ENCODE measurements at regions not wholly inside any gene's neighbourhood (a gene's known extent, or its start where the extent isn't known, plus 50 kb on each side); places are given as distances from the start of the nearest gene placed in this dataset.

DNA sequence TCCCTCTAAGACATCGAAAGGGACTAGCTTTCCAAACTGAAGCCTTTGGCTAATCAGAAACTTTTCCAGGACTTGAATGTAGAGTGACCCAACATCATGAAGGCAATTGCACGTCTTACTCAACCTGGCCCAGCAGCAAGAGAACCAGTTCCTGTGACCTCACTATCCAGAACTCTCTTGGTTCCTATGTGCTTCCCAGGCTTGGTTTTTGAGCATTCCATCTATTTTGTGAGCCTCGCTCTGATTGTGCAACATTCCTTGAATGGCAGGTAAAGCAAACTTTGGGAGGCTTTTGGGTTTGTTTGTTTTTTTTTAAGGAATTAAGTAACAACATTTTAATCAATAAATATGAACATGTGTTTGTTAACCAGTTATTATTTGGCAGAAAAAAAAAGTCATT, 183.6 kb upstream of the EGLN3 start:
- TF ChIP-seq, protein P1, sequence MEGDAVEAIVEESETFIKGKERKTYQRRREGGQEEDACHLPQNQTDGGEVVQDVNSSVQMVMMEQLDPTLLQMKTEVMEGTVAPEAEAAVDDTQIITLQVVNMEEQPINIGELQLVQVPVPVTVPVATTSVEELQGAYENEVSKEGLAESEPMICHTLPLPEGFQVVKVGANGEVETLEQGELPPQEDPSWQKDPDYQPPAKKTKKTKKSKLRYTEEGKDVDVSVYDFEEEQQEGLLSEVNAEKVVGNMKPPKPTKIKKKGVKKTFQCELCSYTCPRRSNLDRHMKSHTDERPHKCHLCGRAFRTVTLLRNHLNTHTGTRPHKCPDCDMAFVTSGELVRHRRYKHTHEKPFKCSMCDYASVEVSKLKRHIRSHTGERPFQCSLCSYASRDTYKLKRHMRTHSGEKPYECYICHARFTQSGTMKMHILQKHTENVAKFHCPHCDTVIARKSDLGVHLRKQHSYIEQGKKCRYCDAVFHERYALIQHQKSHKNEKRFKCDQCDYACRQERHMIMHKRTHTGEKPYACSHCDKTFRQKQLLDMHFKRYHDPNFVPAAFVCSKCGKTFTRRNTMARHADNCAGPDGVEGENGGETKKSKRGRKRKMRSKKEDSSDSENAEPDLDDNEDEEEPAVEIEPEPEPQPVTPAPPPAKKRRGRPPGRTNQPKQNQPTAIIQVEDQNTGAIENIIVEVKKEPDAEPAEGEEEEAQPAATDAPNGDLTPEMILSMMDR (optimal IDR thresholded peaks at IDR 0.05 in 1 of 3, IDR thresholded peaks at IDR 0.05 in 1 of 3, conservative IDR thresholded peaks at IDR 0.05 in 1 of 3; ENCODE audit: extremely low read depth in 1 of 3, insufficient read depth in 2 of 3, low read length in 3 of 3) = no peak
- no peak for TF ChIP-seq EZH2 (IDR thresholded peaks at IDR 0.05; ENCODE audit: low read length)

Measured in keratinocyte (primary cell).